ENCODE measurements at regions not wholly inside any gene's neighbourhood (a gene's known extent, or its start where the extent isn't known, plus 50 kb on each side); places are given as distances from the start of the nearest gene placed in this dataset.

DNA sequence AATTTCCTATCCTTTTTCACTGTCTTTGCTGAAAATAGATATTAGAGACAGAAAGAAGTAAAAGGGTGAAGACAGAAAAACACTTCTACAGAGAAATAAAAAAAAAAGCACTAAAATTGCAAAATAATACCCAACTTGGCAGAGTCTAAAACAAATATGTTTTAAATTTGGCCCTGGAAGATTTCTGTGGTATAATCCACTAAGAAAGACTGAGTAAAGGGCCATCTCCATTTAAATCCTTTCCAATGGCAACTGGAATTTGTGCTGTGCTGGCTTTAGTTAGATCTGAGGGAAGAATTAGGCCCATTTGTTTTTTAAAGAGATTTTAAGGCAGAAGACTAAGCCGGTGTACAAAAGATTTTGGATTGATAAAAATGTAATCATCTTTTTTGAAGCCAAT is 321.2 kb downstream of the GJA1 start:
- TF ChIP-seq, protein P1, sequence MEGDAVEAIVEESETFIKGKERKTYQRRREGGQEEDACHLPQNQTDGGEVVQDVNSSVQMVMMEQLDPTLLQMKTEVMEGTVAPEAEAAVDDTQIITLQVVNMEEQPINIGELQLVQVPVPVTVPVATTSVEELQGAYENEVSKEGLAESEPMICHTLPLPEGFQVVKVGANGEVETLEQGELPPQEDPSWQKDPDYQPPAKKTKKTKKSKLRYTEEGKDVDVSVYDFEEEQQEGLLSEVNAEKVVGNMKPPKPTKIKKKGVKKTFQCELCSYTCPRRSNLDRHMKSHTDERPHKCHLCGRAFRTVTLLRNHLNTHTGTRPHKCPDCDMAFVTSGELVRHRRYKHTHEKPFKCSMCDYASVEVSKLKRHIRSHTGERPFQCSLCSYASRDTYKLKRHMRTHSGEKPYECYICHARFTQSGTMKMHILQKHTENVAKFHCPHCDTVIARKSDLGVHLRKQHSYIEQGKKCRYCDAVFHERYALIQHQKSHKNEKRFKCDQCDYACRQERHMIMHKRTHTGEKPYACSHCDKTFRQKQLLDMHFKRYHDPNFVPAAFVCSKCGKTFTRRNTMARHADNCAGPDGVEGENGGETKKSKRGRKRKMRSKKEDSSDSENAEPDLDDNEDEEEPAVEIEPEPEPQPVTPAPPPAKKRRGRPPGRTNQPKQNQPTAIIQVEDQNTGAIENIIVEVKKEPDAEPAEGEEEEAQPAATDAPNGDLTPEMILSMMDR (IDR thresholded peaks at IDR 0.05; ENCODE audit: insufficient read depth, low read length), result no peak
- TF ChIP-seq, protein P2, sequence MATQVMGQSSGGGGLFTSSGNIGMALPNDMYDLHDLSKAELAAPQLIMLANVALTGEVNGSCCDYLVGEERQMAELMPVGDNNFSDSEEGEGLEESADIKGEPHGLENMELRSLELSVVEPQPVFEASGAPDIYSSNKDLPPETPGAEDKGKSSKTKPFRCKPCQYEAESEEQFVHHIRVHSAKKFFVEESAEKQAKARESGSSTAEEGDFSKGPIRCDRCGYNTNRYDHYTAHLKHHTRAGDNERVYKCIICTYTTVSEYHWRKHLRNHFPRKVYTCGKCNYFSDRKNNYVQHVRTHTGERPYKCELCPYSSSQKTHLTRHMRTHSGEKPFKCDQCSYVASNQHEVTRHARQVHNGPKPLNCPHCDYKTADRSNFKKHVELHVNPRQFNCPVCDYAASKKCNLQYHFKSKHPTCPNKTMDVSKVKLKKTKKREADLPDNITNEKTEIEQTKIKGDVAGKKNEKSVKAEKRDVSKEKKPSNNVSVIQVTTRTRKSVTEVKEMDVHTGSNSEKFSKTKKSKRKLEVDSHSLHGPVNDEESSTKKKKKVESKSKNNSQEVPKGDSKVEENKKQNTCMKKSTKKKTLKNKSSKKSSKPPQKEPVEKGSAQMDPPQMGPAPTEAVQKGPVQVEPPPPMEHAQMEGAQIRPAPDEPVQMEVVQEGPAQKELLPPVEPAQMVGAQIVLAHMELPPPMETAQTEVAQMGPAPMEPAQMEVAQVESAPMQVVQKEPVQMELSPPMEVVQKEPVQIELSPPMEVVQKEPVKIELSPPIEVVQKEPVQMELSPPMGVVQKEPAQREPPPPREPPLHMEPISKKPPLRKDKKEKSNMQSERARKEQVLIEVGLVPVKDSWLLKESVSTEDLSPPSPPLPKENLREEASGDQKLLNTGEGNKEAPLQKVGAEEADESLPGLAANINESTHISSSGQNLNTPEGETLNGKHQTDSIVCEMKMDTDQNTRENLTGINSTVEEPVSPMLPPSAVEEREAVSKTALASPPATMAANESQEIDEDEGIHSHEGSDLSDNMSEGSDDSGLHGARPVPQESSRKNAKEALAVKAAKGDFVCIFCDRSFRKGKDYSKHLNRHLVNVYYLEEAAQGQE (IDR thresholded peaks at IDR 0.05; ENCODE audit: insufficient replicate concordance, low read depth), result no peak
- TF ChIP-seq POLR2AphosphoS5 (IDR thresholded peaks at IDR 0.05; ENCODE audit: low read depth) (no peak), GABPA (IDR thresholded peaks at IDR 0.05; ENCODE audit: low read depth) (no peak), SPI1 (IDR thresholded peaks at IDR 0.05; ENCODE audit: borderline replicate concordance, low read depth) (no peak)
